ENCODE measurements at regions not wholly inside any gene's neighbourhood (a gene's known extent, or its start where the extent isn't known, plus 50 kb on each side); places are given as distances from the start of the nearest gene placed in this dataset.

DNA sequence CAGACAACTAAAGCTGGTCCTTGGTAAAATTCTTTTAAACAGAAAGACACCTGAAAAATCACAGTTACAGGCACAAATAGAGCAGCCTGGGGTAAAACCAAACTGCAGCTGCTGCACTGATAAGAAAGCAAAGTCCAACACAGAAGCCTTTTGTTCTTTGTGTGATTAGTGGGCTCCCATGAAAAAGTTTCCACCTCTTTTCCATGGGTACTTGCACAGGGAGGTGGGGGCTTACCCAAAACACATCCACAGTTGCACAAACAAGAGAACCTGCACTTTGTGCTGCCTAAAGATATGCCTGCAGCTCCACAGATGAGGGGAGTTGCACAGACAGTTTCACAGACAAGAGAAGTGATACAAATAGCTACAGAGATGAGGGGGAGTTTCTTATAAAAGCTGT is 106.7 kb upstream of the SLC5A9 start:
- no peak for TF ChIP-seq EZH2 (IDR thresholded peaks at IDR 0.05; ENCODE audit: low read depth)
- TF ChIP-seq, protein P1, sequence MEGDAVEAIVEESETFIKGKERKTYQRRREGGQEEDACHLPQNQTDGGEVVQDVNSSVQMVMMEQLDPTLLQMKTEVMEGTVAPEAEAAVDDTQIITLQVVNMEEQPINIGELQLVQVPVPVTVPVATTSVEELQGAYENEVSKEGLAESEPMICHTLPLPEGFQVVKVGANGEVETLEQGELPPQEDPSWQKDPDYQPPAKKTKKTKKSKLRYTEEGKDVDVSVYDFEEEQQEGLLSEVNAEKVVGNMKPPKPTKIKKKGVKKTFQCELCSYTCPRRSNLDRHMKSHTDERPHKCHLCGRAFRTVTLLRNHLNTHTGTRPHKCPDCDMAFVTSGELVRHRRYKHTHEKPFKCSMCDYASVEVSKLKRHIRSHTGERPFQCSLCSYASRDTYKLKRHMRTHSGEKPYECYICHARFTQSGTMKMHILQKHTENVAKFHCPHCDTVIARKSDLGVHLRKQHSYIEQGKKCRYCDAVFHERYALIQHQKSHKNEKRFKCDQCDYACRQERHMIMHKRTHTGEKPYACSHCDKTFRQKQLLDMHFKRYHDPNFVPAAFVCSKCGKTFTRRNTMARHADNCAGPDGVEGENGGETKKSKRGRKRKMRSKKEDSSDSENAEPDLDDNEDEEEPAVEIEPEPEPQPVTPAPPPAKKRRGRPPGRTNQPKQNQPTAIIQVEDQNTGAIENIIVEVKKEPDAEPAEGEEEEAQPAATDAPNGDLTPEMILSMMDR (conservative IDR thresholded peaks at IDR 0.05) = no peak
